Chondrocyte (in vitro differentiated cells): ENCODE measurements at regions not wholly inside any gene's neighbourhood (a gene's known extent, or its start where the extent isn't known, plus 50 kb on each side); places are given as distances from the start of the nearest gene placed in this dataset.
A peak's percentile ranks its signal among the peaks of the same experiment; 100 is the strongest.

Experiments
- DNase-seq: peaks from one replicate; pipeline ENCODE4 v3.0.0; 2021; ENCODE audit warnings: mixed read lengths, low spot score
- H3K27ac Mint-ChIP-seq: one replicate; pipeline ENCODE4 v1.8.0; 2021; ENCODE audit warnings: mild to moderate bottlenecking, moderate library complexity, mixed read lengths; ENCODE audit not compliant: unreplicated experiment
- H3K27me3 Mint-ChIP-seq: 2 replicates; pipeline ENCODE4 v1.8.0; 2021; ENCODE audit warnings: low read depth, mixed read lengths
- H3K36me3 Mint-ChIP-seq: 2 replicates; pipeline ENCODE4 v1.8.0; 2021; ENCODE audit warnings: low read depth, mixed read lengths
- H3K4me1 Mint-ChIP-seq: 2 replicates; pipeline ENCODE4 v1.8.0; 2021; ENCODE audit warnings: low read depth, mild to moderate bottlenecking, mixed read lengths
- H3K4me3 Mint-ChIP-seq: one replicate; pipeline ENCODE4 v1.8.0; 2021; ENCODE audit warnings: mild to moderate bottlenecking, moderate library complexity, mixed read lengths; ENCODE audit not compliant: unreplicated experiment
- H3K9me3 Mint-ChIP-seq: 2 replicates; pipeline ENCODE4 v1.8.0; 2021; ENCODE audit warnings: low read depth, mixed read lengths
- CTCF ChIP-seq: fragments of 200-600 bp; sonication (generic); IDR thresholded peaks from 2 replicates; pipeline ENCODE4 v1.5.0; 2021; ENCODE audit warnings: antibody characterized with exemption, mild to moderate bottlenecking, moderate library complexity

GRCh38 chr1:94769551-94769950 lies 50.6 kb upstream of the SLC44A3 start:
- H3K4me1 Mint-ChIP-seq, result peaks cover 24% of the 10 kb centered on the region
- no peak for TF ChIP-seq CTCF
- H3K36me3 Mint-ChIP-seq, result no peaks in the 10 kb centered on the region
- H3K9me3 Mint-ChIP-seq, result peaks cover 9% of the 10 kb centered on the region
- no peak for DNase-seq
- no peak overlapping the region for H3K27ac Mint-ChIP-seq
- no peaks in the 10 kb centered on the region for H3K27me3 Mint-ChIP-seq
- H3K4me3 Mint-ChIP-seq, result no peak overlapping the region

GRCh38 chr1:94768036-94768435 lies 52.1 kb upstream of the SLC44A3 start:
- TF ChIP-seq CTCF, result no peak
- Mint-ChIP-seq H3K9me3 (peaks cover 10% of the 10 kb centered on the region), H3K4me3 (no peak overlapping the region), H3K4me1 (peaks cover 9% of the 10 kb centered on the region), H3K36me3 (peaks cover 4% of the 10 kb centered on the region), H3K27me3 (no peaks in the 10 kb centered on the region), H3K27ac (no peak overlapping the region)
- DNase-seq, result no peak

GRCh38 chr1:94765958-94766357 lies 54.2 kb upstream of the SLC44A3 start:
- Mint-ChIP-seq H3K4me1 (peaks cover 3% of the 10 kb centered on the region), H3K36me3 (peaks cover 7% of the 10 kb centered on the region), H3K27ac (no peak overlapping the region), H3K4me3 (no peak overlapping the region), H3K27me3 (no peaks in the 10 kb centered on the region), H3K9me3 (peaks cover 16% of the 10 kb centered on the region)
- no peak for DNase-seq
- no peak for TF ChIP-seq CTCF

GRCh38 chr1:94759188-94759587 lies 61.0 kb upstream of the SLC44A3 start:
- no peak overlapping the region for H3K27ac Mint-ChIP-seq
- no peaks in the 10 kb centered on the region for H3K27me3 Mint-ChIP-seq
- H3K4me3 Mint-ChIP-seq, result no peak overlapping the region
- H3K4me1 Mint-ChIP-seq, result peaks cover 24% of the 10 kb centered on the region
- peaks cover 12% of the 10 kb centered on the region for H3K9me3 Mint-ChIP-seq
- DNase-seq, result no peak
- no peak for TF ChIP-seq CTCF
- peaks cover 10% of the 10 kb centered on the region for H3K36me3 Mint-ChIP-seq

GRCh38 chr1:94757931-94758330 lies 62.2 kb upstream of the SLC44A3 start:
- peaks cover 10% of the 10 kb centered on the region for H3K9me3 Mint-ChIP-seq
- H3K27me3 Mint-ChIP-seq, result no peaks in the 10 kb centered on the region
- peaks cover 28% of the 10 kb centered on the region for H3K4me1 Mint-ChIP-seq
- peaks cover 6% of the 10 kb centered on the region for H3K36me3 Mint-ChIP-seq
- no peak overlapping the region for H3K4me3 Mint-ChIP-seq
- H3K27ac Mint-ChIP-seq, result peak overlapping the region; percentile 42
- DNase-seq, result no peak
- TF ChIP-seq CTCF, result no peak
